ENCODE measurements at regions not wholly inside any gene's neighbourhood (a gene's known extent, or its start where the extent isn't known, plus 50 kb on each side); places are given as distances from the start of the nearest gene placed in this dataset.

DNA sequence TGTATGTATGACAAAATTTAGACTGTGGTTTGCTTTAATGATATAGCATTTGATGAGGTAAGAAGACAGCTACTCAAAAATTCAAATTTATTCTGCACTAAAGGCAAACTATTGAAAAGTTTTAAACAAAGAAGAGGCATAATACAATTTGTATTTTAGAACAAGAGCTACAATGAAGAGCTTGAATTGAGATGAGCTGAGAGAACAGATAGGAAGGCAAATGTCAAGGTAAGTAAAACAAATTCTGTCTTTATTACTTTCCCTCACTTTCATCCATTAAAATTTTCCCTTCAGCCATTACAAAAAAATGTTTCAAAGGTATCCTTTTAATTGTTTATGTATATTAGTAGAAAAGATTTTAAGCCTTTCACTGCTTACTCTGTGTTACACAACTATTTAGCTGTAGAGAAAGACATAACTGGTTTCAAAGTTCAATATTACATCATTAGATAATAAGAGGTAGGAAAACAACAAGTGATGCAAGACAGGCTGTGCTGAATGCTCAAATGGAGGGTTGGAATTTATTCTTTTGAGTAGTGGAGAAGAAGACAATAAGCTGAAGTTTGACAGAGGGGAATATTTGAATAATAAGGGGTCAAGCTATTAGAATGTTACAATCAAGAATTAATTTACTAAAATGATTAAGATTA, 1334.1 kb downstream of the FSCB start:
- TF ChIP-seq, protein P1, sequence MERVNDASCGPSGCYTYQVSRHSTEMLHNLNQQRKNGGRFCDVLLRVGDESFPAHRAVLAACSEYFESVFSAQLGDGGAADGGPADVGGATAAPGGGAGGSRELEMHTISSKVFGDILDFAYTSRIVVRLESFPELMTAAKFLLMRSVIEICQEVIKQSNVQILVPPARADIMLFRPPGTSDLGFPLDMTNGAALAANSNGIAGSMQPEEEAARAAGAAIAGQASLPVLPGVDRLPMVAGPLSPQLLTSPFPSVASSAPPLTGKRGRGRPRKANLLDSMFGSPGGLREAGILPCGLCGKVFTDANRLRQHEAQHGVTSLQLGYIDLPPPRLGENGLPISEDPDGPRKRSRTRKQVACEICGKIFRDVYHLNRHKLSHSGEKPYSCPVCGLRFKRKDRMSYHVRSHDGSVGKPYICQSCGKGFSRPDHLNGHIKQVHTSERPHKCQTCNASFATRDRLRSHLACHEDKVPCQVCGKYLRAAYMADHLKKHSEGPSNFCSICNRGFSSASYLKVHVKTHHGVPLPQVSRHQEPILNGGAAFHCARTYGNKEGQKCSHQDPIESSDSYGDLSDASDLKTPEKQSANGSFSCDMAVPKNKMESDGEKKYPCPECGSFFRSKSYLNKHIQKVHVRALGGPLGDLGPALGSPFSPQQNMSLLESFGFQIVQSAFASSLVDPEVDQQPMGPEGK (CRISPR knock-in tag; IDR thresholded peaks at IDR 0.05; ENCODE audit: borderline replicate concordance): no peak
- TF ChIP-seq ZFP30 (CRISPR knock-in tag; IDR thresholded peaks at IDR 0.05) (no peak), RARB (CRISPR knock-in tag; IDR thresholded peaks at IDR 0.05) (no peak), ZFP3 (CRISPR knock-in tag; IDR thresholded peaks at IDR 0.05) (no peak), ESRRG (CRISPR knock-in tag; IDR thresholded peaks at IDR 0.05) (no peak), ZNF8 (CRISPR knock-in tag; IDR thresholded peaks at IDR 0.05) (no peak), PPARA (CRISPR knock-in tag; IDR thresholded peaks at IDR 0.05; ENCODE audit: borderline replicate concordance) (no peak), ISL1 (CRISPR knock-in tag; IDR thresholded peaks at IDR 0.05) (no peak), OSR1 (CRISPR knock-in tag; IDR thresholded peaks at IDR 0.05) (no peak), ZC3H10 (CRISPR knock-in tag; IDR thresholded peaks at IDR 0.05) (no peak)
- TF ChIP-seq, protein P2, sequence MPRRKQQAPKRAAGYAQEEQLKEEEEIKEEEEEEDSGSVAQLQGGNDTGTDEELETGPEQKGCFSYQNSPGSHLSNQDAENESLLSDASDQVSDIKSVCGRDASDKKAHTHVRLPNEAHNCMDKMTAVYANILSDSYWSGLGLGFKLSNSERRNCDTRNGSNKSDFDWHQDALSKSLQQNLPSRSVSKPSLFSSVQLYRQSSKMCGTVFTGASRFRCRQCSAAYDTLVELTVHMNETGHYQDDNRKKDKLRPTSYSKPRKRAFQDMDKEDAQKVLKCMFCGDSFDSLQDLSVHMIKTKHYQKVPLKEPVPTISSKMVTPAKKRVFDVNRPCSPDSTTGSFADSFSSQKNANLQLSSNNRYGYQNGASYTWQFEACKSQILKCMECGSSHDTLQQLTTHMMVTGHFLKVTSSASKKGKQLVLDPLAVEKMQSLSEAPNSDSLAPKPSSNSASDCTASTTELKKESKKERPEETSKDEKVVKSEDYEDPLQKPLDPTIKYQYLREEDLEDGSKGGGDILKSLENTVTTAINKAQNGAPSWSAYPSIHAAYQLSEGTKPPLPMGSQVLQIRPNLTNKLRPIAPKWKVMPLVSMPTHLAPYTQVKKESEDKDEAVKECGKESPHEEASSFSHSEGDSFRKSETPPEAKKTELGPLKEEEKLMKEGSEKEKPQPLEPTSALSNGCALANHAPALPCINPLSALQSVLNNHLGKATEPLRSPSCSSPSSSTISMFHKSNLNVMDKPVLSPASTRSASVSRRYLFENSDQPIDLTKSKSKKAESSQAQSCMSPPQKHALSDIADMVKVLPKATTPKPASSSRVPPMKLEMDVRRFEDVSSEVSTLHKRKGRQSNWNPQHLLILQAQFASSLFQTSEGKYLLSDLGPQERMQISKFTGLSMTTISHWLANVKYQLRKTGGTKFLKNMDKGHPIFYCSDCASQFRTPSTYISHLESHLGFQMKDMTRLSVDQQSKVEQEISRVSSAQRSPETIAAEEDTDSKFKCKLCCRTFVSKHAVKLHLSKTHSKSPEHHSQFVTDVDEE (CRISPR knock-in tag; IDR thresholded peaks at IDR 0.05): no peak
- TF ChIP-seq, protein P3, sequence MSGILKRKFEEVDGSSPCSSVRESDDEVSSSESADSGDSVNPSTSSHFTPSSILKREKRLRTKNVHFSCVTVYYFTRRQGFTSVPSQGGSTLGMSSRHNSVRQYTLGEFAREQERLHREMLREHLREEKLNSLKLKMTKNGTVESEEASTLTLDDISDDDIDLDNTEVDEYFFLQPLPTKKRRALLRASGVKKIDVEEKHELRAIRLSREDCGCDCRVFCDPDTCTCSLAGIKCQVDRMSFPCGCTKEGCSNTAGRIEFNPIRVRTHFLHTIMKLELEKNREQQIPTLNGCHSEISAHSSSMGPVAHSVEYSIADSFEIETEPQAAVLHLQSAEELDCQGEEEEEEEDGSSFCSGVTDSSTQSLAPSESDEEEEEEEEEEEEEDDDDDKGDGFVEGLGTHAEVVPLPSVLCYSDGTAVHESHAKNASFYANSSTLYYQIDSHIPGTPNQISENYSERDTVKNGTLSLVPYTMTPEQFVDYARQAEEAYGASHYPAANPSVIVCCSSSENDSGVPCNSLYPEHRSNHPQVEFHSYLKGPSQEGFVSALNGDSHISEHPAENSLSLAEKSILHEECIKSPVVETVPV (CRISPR knock-in tag; IDR thresholded peaks at IDR 0.05): no peak
- TF ChIP-seq, protein P4, sequence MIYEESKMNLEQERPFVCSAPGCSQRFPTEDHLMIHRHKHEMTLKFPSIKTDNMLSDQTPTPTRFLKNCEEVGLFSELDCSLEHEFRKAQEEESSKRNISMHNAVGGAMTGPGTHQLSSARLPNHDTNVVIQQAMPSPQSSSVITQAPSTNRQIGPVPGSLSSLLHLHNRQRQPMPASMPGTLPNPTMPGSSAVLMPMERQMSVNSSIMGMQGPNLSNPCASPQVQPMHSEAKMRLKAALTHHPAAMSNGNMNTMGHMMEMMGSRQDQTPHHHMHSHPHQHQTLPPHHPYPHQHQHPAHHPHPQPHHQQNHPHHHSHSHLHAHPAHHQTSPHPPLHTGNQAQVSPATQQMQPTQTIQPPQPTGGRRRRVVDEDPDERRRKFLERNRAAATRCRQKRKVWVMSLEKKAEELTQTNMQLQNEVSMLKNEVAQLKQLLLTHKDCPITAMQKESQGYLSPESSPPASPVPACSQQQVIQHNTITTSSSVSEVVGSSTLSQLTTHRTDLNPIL (CRISPR knock-in tag; IDR thresholded peaks at IDR 0.05; ENCODE audit: low read depth): no peak
